ENCODE measurements at regions not wholly inside any gene's neighbourhood (a gene's known extent, or its start where the extent isn't known, plus 50 kb on each side); places are given as distances from the start of the nearest gene placed in this dataset.
A peak's percentile ranks its signal among the peaks of the same experiment; 100 is the strongest.

GRCh38 chr5:54611290-54611951 lies 93.9 kb downstream of the SNX18 start:
- no peak for DNase-seq (ENCODE audit: low spot score)
- no peak for TF ChIP-seq CTCF (IDR thresholded peaks at IDR 0.05)
- no peak overlapping the region for H3K27ac ChIP-seq
- H3K4me3 ChIP-seq = no peak overlapping the region

- Histone ChIP-seq H3K27ac (no peak overlapping the region), H3K4me3 (no peak overlapping the region)
- DNase-seq (ENCODE audit: low spot score) = no peak
- TF ChIP-seq CTCF (IDR thresholded peaks at IDR 0.05) = no peak
Measured at GRCh38 chr5:54610197-54610944, 92.8 kb downstream of the SNX18 start.

GRCh38 chr5:54608423-54609085 lies 91.0 kb downstream of the SNX18 start:
- TF ChIP-seq CTCF (IDR thresholded peaks at IDR 0.05) = no peak
- Histone ChIP-seq H3K4me3 (no peak overlapping the region), H3K27ac (no peak overlapping the region)
- DNase-seq (ENCODE audit: low spot score) = no peak

- DNase-seq (ENCODE audit: low spot score) = no peak
- TF ChIP-seq CTCF (IDR thresholded peaks at IDR 0.05) = no peak
Measured at GRCh38 chr5:54607006-54607405, 89.4 kb downstream of the SNX18 start.

GRCh38 chr5:54603372-54603771 lies 85.8 kb downstream of the SNX18 start:
- no peak for DNase-seq (ENCODE audit: low spot score)
- no peak overlapping the region for H3K4me3 ChIP-seq
- H3K27ac ChIP-seq = peak overlapping the region in 1 of 2 donors; percentile 68

More at GRCh38 chr5:54607006-54607405, 89.4 kb downstream of the SNX18 start:
- Histone ChIP-seq H3K4me3 (no peak overlapping the region), H3K27ac (no peak overlapping the region)

GRCh38 chr5:54602475-54602874 lies 84.9 kb downstream of the SNX18 start:
- no peak for DNase-seq (ENCODE audit: low spot score)
- no peak for TF ChIP-seq CTCF (IDR thresholded peaks at IDR 0.05)
- Histone ChIP-seq H3K27ac (peak overlapping the region in 1 of 2 donors; percentile 33), H3K4me3 (no peak overlapping the region)

More at GRCh38 chr5:54603372-54603771, 85.8 kb downstream of the SNX18 start:
- TF ChIP-seq CTCF (IDR thresholded peaks at IDR 0.05) = no peak
